ENCODE measurements at regions not wholly inside any gene's neighbourhood (a gene's known extent, or its start where the extent isn't known, plus 50 kb on each side); places are given as distances from the start of the nearest gene placed in this dataset.

- intact Hi-C loops (cut with micrococcal nuclease) = no loop called here
- Histone ChIP-seq H3K27me3 (ENCODE audit: insufficient read depth, low read length) (no peaks in the 10 kb centered on the region), H3K4me3 (replicated peaks in 1 of 2; ENCODE audit: low read depth in 1 of 2, low read length in 2 of 2) (no peak overlapping the region), H3K79me2 (ENCODE audit: insufficient read depth, low read length) (no peaks in the 10 kb centered on the region), H3K36me3 (ENCODE audit: control insufficient read depth in 1 of 2, insufficient read depth in 2 of 2, low read length in 2 of 2) (no peaks in the 10 kb centered on the region), H3K9me2 (ENCODE audit: insufficient read depth) (no peaks in the 10 kb centered on the region), H3K4me2 (ENCODE audit: low read length) (no peak overlapping the region), H3K4me1 (ENCODE audit: control insufficient read depth in 1 of 2, insufficient read depth in 2 of 2, low read length in 2 of 2) (no peaks in the 10 kb centered on the region), H4K20me1 (ENCODE audit: insufficient read depth) (no peaks in the 10 kb centered on the region), H2AFZ (ENCODE audit: low read depth, low read length, poor library complexity, severe bottlenecking) (no peak overlapping the region), H3K9ac (ENCODE audit: low read length) (no peak overlapping the region), H3K27ac (ENCODE audit: low read depth, low read length) (no peak overlapping the region), H3K9me3 (ENCODE audit: control insufficient read depth in 1 of 2, insufficient read depth in 1 of 2, low read depth in 1 of 2, low read length in 2 of 2) (no peaks in the 10 kb centered on the region)
- TF ChIP-seq REST (IDR thresholded peaks at IDR 0.05; ENCODE audit: low read depth) (no peak), ELF1 (IDR thresholded peaks at IDR 0.05; ENCODE audit: borderline replicate concordance, low read depth) (no peak), EZH2 (IDR thresholded peaks at IDR 0.05) (no peak)
- ChIA-PET RAD21 (ENCODE audit: low non-redundant PET in 1 of 2, low total read pairs in 2 of 2, uncharacterized antibody in 2 of 2, unreplicated experiment in 2 of 2) (no interaction called here), POLR2A (interaction anchor here (0.8 kb wide), 1 partner anchor 520 kb away, joined by 3 read pairs; no protein-coding TSS in a partner anchor), CTCF (no interaction called here)
- no TSS peak for BruUV-seq (replicated peaks)
- no peak for ATAC-seq
- DNase-seq (ENCODE audit: low read depth, low spot score) = no peak
Measured at GRCh38 chr2:175576875-175577274, 395.4 kb upstream of the ATP5MC3 start.

- ATAC-seq = no peak
- H3K4me2 ChIP-seq (ENCODE audit: low read length) = no peak overlapping the region
- POLR2A ChIA-PET = no interaction called here
Measured at GRCh38 chr2:175576270-175576669, 394.8 kb upstream of the ATP5MC3 start.

More at GRCh38 chr2:175576270-175576669, 394.8 kb upstream of the ATP5MC3 start:
- H3K9me3 ChIP-seq (ENCODE audit: control insufficient read depth in 1 of 2, insufficient read depth in 1 of 2, low read depth in 1 of 2, low read length in 2 of 2) = no peaks in the 10 kb centered on the region
- H3K9ac ChIP-seq (ENCODE audit: low read length) = no peak overlapping the region
- H4K20me1 ChIP-seq (ENCODE audit: insufficient read depth) = no peaks in the 10 kb centered on the region
- no peak for TF ChIP-seq EZH2 (IDR thresholded peaks at IDR 0.05)
- TF ChIP-seq MAX (IDR thresholded peaks at IDR 0.05) = no peak
- no peak for TF ChIP-seq CEBPB (IDR thresholded peaks at IDR 0.05; ENCODE audit: low read depth)
- TF ChIP-seq POLR2AphosphoS5 (IDR thresholded peaks at IDR 0.05; ENCODE audit: low read depth, low read length) = no peak
- TF ChIP-seq JUND (IDR thresholded peaks at IDR 0.05) = no peak
- no peak for TF ChIP-seq ZNF274 (IDR thresholded peaks at IDR 0.05; ENCODE audit: low read depth, low read length)
- no peak for TF ChIP-seq ZFX (IDR thresholded peaks at IDR 0.05)
- TF ChIP-seq YY1 (IDR thresholded peaks at IDR 0.05; ENCODE audit: extremely low read depth, insufficient replicate concordance, low read depth, low read length) = no peak
- TF ChIP-seq SP1 (IDR thresholded peaks at IDR 0.05; ENCODE audit: low read depth) = no peak
- TF ChIP-seq EZH2phosphoT487 (IDR thresholded peaks at IDR 0.05; ENCODE audit: borderline replicate concordance) = no peak
- no peak for TF ChIP-seq FOSL1 (IDR thresholded peaks at IDR 0.05; ENCODE audit: low read depth)
- intact Hi-C loops (cut with micrococcal nuclease) = no loop called here
- no peak overlapping the region for H3K4me3 ChIP-seq (replicated peaks in 1 of 2; ENCODE audit: low read depth in 1 of 2, low read length in 2 of 2)
- no peaks in the 10 kb centered on the region for H3K9me2 ChIP-seq (ENCODE audit: insufficient read depth)
- no peaks in the 10 kb centered on the region for H3K36me3 ChIP-seq (ENCODE audit: control insufficient read depth in 1 of 2, insufficient read depth in 2 of 2, low read length in 2 of 2)
- RAD21 ChIA-PET (ENCODE audit: low non-redundant PET in 1 of 2, low total read pairs in 2 of 2, uncharacterized antibody in 2 of 2, unreplicated experiment in 2 of 2) = no interaction called here
- H3K4me1 ChIP-seq (ENCODE audit: control insufficient read depth in 1 of 2, insufficient read depth in 2 of 2, low read length in 2 of 2) = no peaks in the 10 kb centered on the region
- H3K27me3 ChIP-seq (ENCODE audit: insufficient read depth, low read length) = no peaks in the 10 kb centered on the region
- no peak for DNase-seq (ENCODE audit: low read depth, low spot score)
- no peaks in the 10 kb centered on the region for H3K79me2 ChIP-seq (ENCODE audit: insufficient read depth, low read length)
- no TSS peak for BruUV-seq (replicated peaks)
- H3K27ac ChIP-seq (ENCODE audit: low read depth, low read length) = no peak overlapping the region
- no peak overlapping the region for H2AFZ ChIP-seq (ENCODE audit: low read depth, low read length, poor library complexity, severe bottlenecking)
- CTCF ChIA-PET = no interaction called here
